SU-DHL-6 (cell line): ENCODE measurements at regions not wholly inside any gene's neighbourhood (a gene's known extent, or its start where the extent isn't known, plus 50 kb on each side); places are given as distances from the start of the nearest gene placed in this dataset.

ENCODE experiments used
- H2AFZ ChIP-seq: fragments of 200-600 bp; sonication (generic); 2 replicates; pipeline ENCODE4 v1.6.1; 2014; ENCODE audit warnings: low read depth, mild to moderate bottlenecking, moderate library complexity, mixed read lengths, antibody characterized with exemption, low read length; ENCODE audit not compliant: severe bottlenecking
- H3F3A ChIP-seq: fragments of 200-600 bp; shearing (Covaris generic); 2 replicates; pipeline ENCODE4 v1.6.0; 2016; ENCODE audit warnings: antibody characterized with exemption, mild to moderate bottlenecking; ENCODE audit not compliant: insufficient read depth
- H3K27ac ChIP-seq: fragments of 200-600 bp; sonication (generic); 2 replicates; pipeline ENCODE4 v1.5.1; 2016; ENCODE audit warnings: low read depth, mild to moderate bottlenecking, low read length, moderate library complexity, mixed read lengths
- H3K27me3 ChIP-seq: fragments of 200-600 bp; sonication (generic), shearing (Covaris generic); 2 replicates; pipeline ENCODE4 v1.6.0; 2014; ENCODE audit warnings: mild to moderate bottlenecking, low read length
- H3K36me3 ChIP-seq: fragments of 200-600 bp; sonication (generic); 2 replicates; pipeline ENCODE4 v1.6.1; 2014; ENCODE audit warnings: mild to moderate bottlenecking, low read length, mixed read lengths
- H3K4me2 ChIP-seq: fragments of 300-600, 200-600 bp; shearing (Covaris generic), sonication (generic); 2 replicates; pipeline ENCODE4 v1.6.0; 2014; ENCODE audit warnings: low read length, low read depth, mild to moderate bottlenecking; ENCODE audit not compliant: poor library complexity, severe bottlenecking
- H3K4me3 ChIP-seq: fragments of 200-600 bp; sonication (generic); 2 replicates; pipeline ENCODE4 v1.5.1; 2014; ENCODE audit warnings: antibody characterized with exemption, low read length, mild to moderate bottlenecking, mixed read lengths; ENCODE audit not compliant: insufficient read depth, poor library complexity, severe bottlenecking
- H3K79me2 ChIP-seq: fragments of 200-600 bp; sonication (generic); 2 replicates; pipeline ENCODE4 v1.6.1; 2014; ENCODE audit warnings: mild to moderate bottlenecking, low read length, moderate library complexity; ENCODE audit not compliant: insufficient read depth
- H3K9ac ChIP-seq: fragments of 200-600 bp; sonication (generic); 2 replicates; pipeline ENCODE4 v1.7.0; 2014; ENCODE audit warnings: mild to moderate bottlenecking, low read length
- H3K9me2 ChIP-seq: fragments of 200-600 bp; sonication (generic); replicated peaks from 2 replicates; pipeline ENCODE4 v1.6.1; 2014; ENCODE audit warnings: low read length; ENCODE audit not compliant: insufficient read depth
- H3K9me3 ChIP-seq: fragments of 200-600 bp; sonication (generic); 2 replicates; pipeline ENCODE4 v1.6.1; 2014; ENCODE audit warnings: low read length, mixed read lengths; ENCODE audit not compliant: insufficient read depth
- H4K20me1 ChIP-seq: fragments of 200-600 bp; sonication (generic); 2 replicates; pipeline ENCODE4 v1.6.1; 2014; ENCODE audit warnings: low read depth, mild to moderate bottlenecking, antibody characterized with exemption, low read length, moderate library complexity, mixed read lengths
- EZH2phosphoT487 ChIP-seq: fragments of 200-600 bp; sonication (generic), shearing (Covaris generic); conservative IDR thresholded peaks from 2 replicates; pipeline ENCODE4 v1.6.1; 2018; ENCODE audit warnings: mild to moderate bottlenecking, antibody characterized with exemption, low read length, moderate library complexity, mixed read lengths
- TF ChIP-seq, protein P1 (sequence below): fragments of 200-600 bp; sonication (generic); IDR thresholded peaks from one replicate; pipeline ENCODE4 v1.5.1; 2017; ENCODE audit warnings: antibody characterized with exemption, mild to moderate bottlenecking, low read length, moderate library complexity; ENCODE audit not compliant: insufficient read depth, poor library complexity, severe bottlenecking

- no peaks in the 10 kb centered on the region for H3K79me2 ChIP-seq
- no peaks in the 10 kb centered on the region for H3K36me3 ChIP-seq
- H3K9me3 ChIP-seq: no peaks in the 10 kb centered on the region
- TF ChIP-seq, protein P1, sequence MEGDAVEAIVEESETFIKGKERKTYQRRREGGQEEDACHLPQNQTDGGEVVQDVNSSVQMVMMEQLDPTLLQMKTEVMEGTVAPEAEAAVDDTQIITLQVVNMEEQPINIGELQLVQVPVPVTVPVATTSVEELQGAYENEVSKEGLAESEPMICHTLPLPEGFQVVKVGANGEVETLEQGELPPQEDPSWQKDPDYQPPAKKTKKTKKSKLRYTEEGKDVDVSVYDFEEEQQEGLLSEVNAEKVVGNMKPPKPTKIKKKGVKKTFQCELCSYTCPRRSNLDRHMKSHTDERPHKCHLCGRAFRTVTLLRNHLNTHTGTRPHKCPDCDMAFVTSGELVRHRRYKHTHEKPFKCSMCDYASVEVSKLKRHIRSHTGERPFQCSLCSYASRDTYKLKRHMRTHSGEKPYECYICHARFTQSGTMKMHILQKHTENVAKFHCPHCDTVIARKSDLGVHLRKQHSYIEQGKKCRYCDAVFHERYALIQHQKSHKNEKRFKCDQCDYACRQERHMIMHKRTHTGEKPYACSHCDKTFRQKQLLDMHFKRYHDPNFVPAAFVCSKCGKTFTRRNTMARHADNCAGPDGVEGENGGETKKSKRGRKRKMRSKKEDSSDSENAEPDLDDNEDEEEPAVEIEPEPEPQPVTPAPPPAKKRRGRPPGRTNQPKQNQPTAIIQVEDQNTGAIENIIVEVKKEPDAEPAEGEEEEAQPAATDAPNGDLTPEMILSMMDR: no peak
- no peak for TF ChIP-seq EZH2phosphoT487
- no peaks in the 10 kb centered on the region for H4K20me1 ChIP-seq
- no peak overlapping the region for H3K27ac ChIP-seq
- H3F3A ChIP-seq: no peaks in the 10 kb centered on the region
- no peak overlapping the region for H3K9ac ChIP-seq
- H3K4me3 ChIP-seq: no peak overlapping the region
- no peak overlapping the region for H3K4me2 ChIP-seq
- no peak overlapping the region for H2AFZ ChIP-seq
- H3K9me2 ChIP-seq: no peaks in the 10 kb centered on the region
- H3K27me3 ChIP-seq: no peaks in the 10 kb centered on the region
Observed at GRCh38 chr6:112933947-112934346, 586.8 kb downstream of the RFPL4B start.

- TF ChIP-seq, protein P1: no peak
- TF ChIP-seq EZH2phosphoT487: no peak
- H2AFZ ChIP-seq: no peak overlapping the region
- no peaks in the 10 kb centered on the region for H3K27me3 ChIP-seq
- no peak overlapping the region for H3K4me3 ChIP-seq
- H3K79me2 ChIP-seq: no peaks in the 10 kb centered on the region
- H3K9ac ChIP-seq: no peak overlapping the region
- no peaks in the 10 kb centered on the region for H4K20me1 ChIP-seq
- no peak overlapping the region for H3K27ac ChIP-seq
- no peak overlapping the region for H3K4me2 ChIP-seq
- H3K36me3 ChIP-seq: no peaks in the 10 kb centered on the region
- no peaks in the 10 kb centered on the region for H3K9me2 ChIP-seq
- H3K9me3 ChIP-seq: no peaks in the 10 kb centered on the region
- H3F3A ChIP-seq: no peaks in the 10 kb centered on the region
Observed at GRCh38 chr6:112934433-112935327, 587.5 kb downstream of the RFPL4B start.

- Histone ChIP-seq H3K4me3 (no peak overlapping the region), H3K79me2 (no peaks in the 10 kb centered on the region), H3K27me3 (no peaks in the 10 kb centered on the region), H3K9ac (no peak overlapping the region), H3K4me2 (no peak overlapping the region), H2AFZ (no peak overlapping the region), H3F3A (no peaks in the 10 kb centered on the region), H3K9me2 (no peaks in the 10 kb centered on the region), H3K36me3 (no peaks in the 10 kb centered on the region), H4K20me1 (no peaks in the 10 kb centered on the region), H3K9me3 (no peaks in the 10 kb centered on the region), H3K27ac (no peak overlapping the region)
- TF ChIP-seq EZH2phosphoT487: no peak
- TF ChIP-seq, protein P1: no peak
Observed at GRCh38 chr6:112935402-112936078, 588.4 kb downstream of the RFPL4B start.
